Neuronal stem cell (in vitro differentiated cells): ENCODE measurements at regions not wholly inside any gene's neighbourhood (a gene's known extent, or its start where the extent isn't known, plus 50 kb on each side); places are given as distances from the start of the nearest gene placed in this dataset.
"Not testable (repeated sequence)": the region's sequence is repeated elsewhere in the genome, so short reads cannot be mapped to it uniquely, and the experiment has no call there.

Experiments
- DNase-seq: peaks from one replicate; pipeline ENCODE4 v3.0.0-alpha.2; 2013; ENCODE audit warnings: low spot score
- H2AFZ ChIP-seq: one replicate; pipeline ENCODE4 v1.6.1; 2013; ENCODE audit warnings: mild to moderate bottlenecking, low read length, inconsistent platforms
- H2AK5ac ChIP-seq: 2 replicates; pipeline ENCODE4 v1.6.1; 2013; ENCODE audit warnings: low read depth, mild to moderate bottlenecking, inconsistent platforms, low read length, moderate library complexity, mixed read lengths
- H2BK120ac ChIP-seq: 2 replicates; pipeline ENCODE4 v1.6.1; 2013; ENCODE audit warnings: low read depth, mild to moderate bottlenecking, inconsistent platforms, low read length, moderate library complexity, mixed read lengths
- H2BK12ac ChIP-seq: one replicate; pipeline ENCODE4 v1.6.1; 2013; ENCODE audit warnings: low read length, inconsistent platforms
- H2BK15ac ChIP-seq: 2 replicates; pipeline ENCODE4 v1.6.1; 2013; ENCODE audit warnings: mild to moderate bottlenecking, low read length, inconsistent platforms, mixed read lengths
- H2BK5ac ChIP-seq: one replicate; pipeline ENCODE4 v1.6.1; 2013; ENCODE audit warnings: inconsistent platforms, mild to moderate bottlenecking, low read length, moderate library complexity
- H3K14ac ChIP-seq: one replicate; pipeline ENCODE4 v1.6.1; 2013; ENCODE audit warnings: low read length, inconsistent platforms
- H3K18ac ChIP-seq: 2 replicates; pipeline ENCODE4 v1.6.1; 2013; ENCODE audit warnings: low read length, inconsistent platforms
- H3K23ac ChIP-seq: 2 replicates; pipeline ENCODE4 v1.6.1; 2013; ENCODE audit warnings: low read depth, mild to moderate bottlenecking, mixed read lengths, low read length, inconsistent platforms; ENCODE audit not compliant: poor library complexity
- H3K27ac ChIP-seq: replicated peaks from 3 replicates; pipeline ENCODE4 v1.5.1; 2013; ENCODE audit warnings: low read length, inconsistent platforms
- H3K27me3 ChIP-seq, 3 experiments: 2 replicates each; pipeline ENCODE4 v1.6.1; 2013; ENCODE audit warnings: low read length in 3 of 3, mild to moderate bottlenecking in 2 of 3, inconsistent platforms in 1 of 3, low read depth in 1 of 3, mixed read lengths in 1 of 3, moderate library complexity in 1 of 3; ENCODE audit not compliant: control insufficient read depth in 3 of 3, insufficient read depth in 3 of 3
- H3K36me3 ChIP-seq, 2 donors: replicated peaks in 1 of 2; 2 replicates each; pipeline ENCODE4 v1.6.1; 2013; ENCODE audit warnings: low read length in 2 of 2; ENCODE audit not compliant: control insufficient read depth in 2 of 2, insufficient read depth in 2 of 2
- H3K4ac ChIP-seq: 2 replicates; pipeline ENCODE4 v1.6.1; 2013; ENCODE audit warnings: inconsistent platforms, mild to moderate bottlenecking, low read length, moderate library complexity
- H3K4me1 ChIP-seq, 2 donors: 1 replicate in 1 of 2; 2 replicates in 1 of 2; pipeline ENCODE4 v1.6.1; 2013; ENCODE audit warnings: low read length in 2 of 2, low read depth in 1 of 2; ENCODE audit not compliant: control insufficient read depth in 2 of 2, insufficient read depth in 1 of 2
- H3K4me2 ChIP-seq: one replicate; pipeline ENCODE4 v1.6.1; 2013; ENCODE audit warnings: mild to moderate bottlenecking, low read length, inconsistent platforms; ENCODE audit not compliant: insufficient read depth, poor library complexity, severe bottlenecking
- H3K4me3 ChIP-seq, 2 donors: 2 replicates each; pipeline ENCODE4 v1.5.1; 2013; ENCODE audit warnings: low read length in 2 of 2, mild to moderate bottlenecking in 2 of 2, inconsistent platforms in 1 of 2, moderate library complexity in 1 of 2
- H3K79me1 ChIP-seq: one replicate; pipeline ENCODE4 v1.6.1; 2013; ENCODE audit warnings: low read depth, mild to moderate bottlenecking, inconsistent platforms, low read length, moderate library complexity
- H3K9ac ChIP-seq: one replicate; pipeline ENCODE4 v1.6.1; 2013; ENCODE audit warnings: mild to moderate bottlenecking, low read depth, low read length, inconsistent platforms; ENCODE audit not compliant: poor library complexity
- H3K9me3 ChIP-seq, 2 donors: replicated peaks in 1 of 2; 2 replicates each; pipeline versions ENCODE3 to v1.6.1; 2013; ENCODE audit warnings: low read length in 2 of 2, mild to moderate bottlenecking in 2 of 2, inconsistent platforms in 1 of 2, low read depth in 1 of 2, mixed read lengths in 1 of 2, moderate library complexity in 1 of 2; ENCODE audit not compliant: control insufficient read depth in 2 of 2, insufficient read depth in 1 of 2
- H4K8ac ChIP-seq: one replicate; pipeline ENCODE4 v1.6.1; 2013; ENCODE audit warnings: low read depth, mild to moderate bottlenecking, inconsistent platforms, low read length, moderate library complexity
- H4K91ac ChIP-seq: one replicate; pipeline ENCODE4 v1.6.1; 2013; ENCODE audit warnings: low read length, low read depth, mild to moderate bottlenecking, inconsistent platforms; ENCODE audit not compliant: poor library complexity
- WGBS, 2 donors: extraction: QIAGEN DNeasy Blood & Tissue Kit; methylation state at CpG; one replicate each; pipeline ENCODE4 v1.1.7; 2013; ENCODE audit warnings: missing lambda C conversion rate in 2 of 2, mixed read lengths in 1 of 2; ENCODE audit not compliant: insufficient read length in 2 of 2, insufficient replicate concordance in 1 of 2; ENCODE audit errors: extremely low coverage in 2 of 2; 5-methylcytosine and 5-hydroxymethylcytosine counted together
- small RNA-seq: library from polyadenylated mRNA; stranded (forward); fragments of <200 nt; extraction: miRNeasy Mini kit (QIAGEN cat#:217004); gene quantifications from one replicate; pipeline ENCODE3, GENCODE V24; 2013; ENCODE audit not compliant: insufficient read depth

GRCh38 chr12:34406996-34407300 is 384.7 kb downstream of the ALG10 start:
- DNase-seq: no peak
- peaks cover 2 to 51% of the 10 kb centered on the region in 2 donors for H3K9me3 ChIP-seq
- WGBS, 2 donors: no CpG with 5 or more reads among the region's 8 CpGs

GRCh38 chr12:34407813-34408212 is 385.5 kb downstream of the ALG10 start:
- Histone ChIP-seq H2BK15ac (no peak overlapping the region), H3K4me1 (no peaks in the 10 kb centered on the region), H3K9ac (no peak overlapping the region), H3K36me3 (no peaks in the 10 kb centered on the region), H3K14ac (no peak overlapping the region), H3K9me3 (peaks cover 2 to 43% of the 10 kb centered on the region in 2 donors), H3K23ac (no peak overlapping the region), H3K4ac (no peak overlapping the region), H2AFZ (no peak overlapping the region), H3K4me3 (no peak overlapping the region), H4K91ac (no peak overlapping the region), H3K4me2 (no peak overlapping the region), H2AK5ac (no peak overlapping the region), H3K18ac (no peak overlapping the region), H3K79me1 (no peaks in the 10 kb centered on the region), H2BK120ac (no peak overlapping the region), H2BK5ac (no peak overlapping the region), H4K8ac (no peak overlapping the region), H3K27me3 (no peaks in the 10 kb centered on the region), H2BK12ac (no peak overlapping the region), H3K27ac (no peak overlapping the region)
- no CpG with 5 or more reads among the region's 5 CpGs for WGBS, 2 donors
- DNase-seq: no peak

More at GRCh38 chr12:34406996-34407300, 384.7 kb downstream of the ALG10 start:
- H3K9ac ChIP-seq: no peak overlapping the region
- H2BK15ac ChIP-seq: no peak overlapping the region
- H4K91ac ChIP-seq: no peak overlapping the region
- H3K14ac ChIP-seq: no peak overlapping the region
- no peak overlapping the region for H3K4ac ChIP-seq
- H3K4me2 ChIP-seq: no peak overlapping the region
- H3K36me3 ChIP-seq: no peaks in the 10 kb centered on the region
- no peaks in the 10 kb centered on the region for H3K27me3 ChIP-seq
- H2BK5ac ChIP-seq: no peak overlapping the region
- no peak overlapping the region for H2AK5ac ChIP-seq
- H3K27ac ChIP-seq: no peak overlapping the region
- no peak overlapping the region for H2BK12ac ChIP-seq
- H3K18ac ChIP-seq: no peak overlapping the region
- no peak overlapping the region for H4K8ac ChIP-seq
- H3K4me3 ChIP-seq: peak overlapping the region in 1 of 2 donors; percentile 60
- no peaks in the 10 kb centered on the region for H3K4me1 ChIP-seq
- H2BK120ac ChIP-seq: no peak overlapping the region
- no peak overlapping the region for H3K23ac ChIP-seq
- H2AFZ ChIP-seq: no peak overlapping the region
- H3K79me1 ChIP-seq: no peaks in the 10 kb centered on the region

- H3K36me3 ChIP-seq, H2BK15ac ChIP-seq, H3K9ac ChIP-seq, H3K4me3 ChIP-seq, DNase-seq, H3K14ac ChIP-seq, H3K18ac ChIP-seq, H2BK12ac ChIP-seq, H3K23ac ChIP-seq, H3K4ac ChIP-seq, H2BK5ac ChIP-seq, H4K91ac ChIP-seq, H2BK120ac ChIP-seq, H3K4me1 ChIP-seq, H2AFZ ChIP-seq, H3K4me2 ChIP-seq, H3K79me1 ChIP-seq, H3K27me3 ChIP-seq, H4K8ac ChIP-seq, H3K27ac ChIP-seq, H2AK5ac ChIP-seq, H3K9me3 ChIP-seq: not testable (repeated sequence)
- no CpG with 5 or more reads among the region's 4 CpGs for WGBS, 2 donors
These were observed 409.2 kb downstream of the ALG10 start for GRCh38 chr12:34431509-34431908.

Small RNA genes in the stretch of these regions (small RNA-seq; reads per million reads assigned to genes)
- 1.6 reads per million for gene RNA5SP357
